ENCODE measurements at regions not wholly inside any gene's neighbourhood (a gene's known extent, or its start where the extent isn't known, plus 50 kb on each side); places are given as distances from the start of the nearest gene placed in this dataset.

- Histone ChIP-seq H3K4me3 (no peak overlapping the region), H3K4me1 (ENCODE audit: low read depth) (peaks cover 12% of the 10 kb centered on the region), H3K36me3 (no peaks in the 10 kb centered on the region), H3K27ac (peak overlapping the region; percentile 13), H3K9me3 (ENCODE audit: low read depth) (no peaks in the 10 kb centered on the region), H3K27me3 (no peaks in the 10 kb centered on the region)
- DNase-seq (ENCODE audit: low read depth in 1 of 2, low spot score in 1 of 2), result no peak
- TF ChIP-seq CTCF (IDR thresholded peaks at IDR 0.05; ENCODE audit: low read depth, low read length), result no peak
Measured at GRCh38 chr9:86836266-86836665, 111.0 kb downstream of the GAS1 start.

- no peaks in the 10 kb centered on the region for H3K27me3 ChIP-seq
- no peaks in the 10 kb centered on the region for H3K4me1 ChIP-seq (ENCODE audit: low read depth)
- no peak overlapping the region for H3K4me3 ChIP-seq
- DNase-seq (ENCODE audit: low read depth in 1 of 2, low spot score in 1 of 2), result no peak
- no peak overlapping the region for H3K27ac ChIP-seq
- no peaks in the 10 kb centered on the region for H3K9me3 ChIP-seq (ENCODE audit: low read depth)
- TF ChIP-seq CTCF (IDR thresholded peaks at IDR 0.05; ENCODE audit: low read depth, low read length), result no peak
- no peaks in the 10 kb centered on the region for H3K36me3 ChIP-seq
Measured at GRCh38 chr9:86830356-86830755, 117.0 kb downstream of the GAS1 start.

DNA sequence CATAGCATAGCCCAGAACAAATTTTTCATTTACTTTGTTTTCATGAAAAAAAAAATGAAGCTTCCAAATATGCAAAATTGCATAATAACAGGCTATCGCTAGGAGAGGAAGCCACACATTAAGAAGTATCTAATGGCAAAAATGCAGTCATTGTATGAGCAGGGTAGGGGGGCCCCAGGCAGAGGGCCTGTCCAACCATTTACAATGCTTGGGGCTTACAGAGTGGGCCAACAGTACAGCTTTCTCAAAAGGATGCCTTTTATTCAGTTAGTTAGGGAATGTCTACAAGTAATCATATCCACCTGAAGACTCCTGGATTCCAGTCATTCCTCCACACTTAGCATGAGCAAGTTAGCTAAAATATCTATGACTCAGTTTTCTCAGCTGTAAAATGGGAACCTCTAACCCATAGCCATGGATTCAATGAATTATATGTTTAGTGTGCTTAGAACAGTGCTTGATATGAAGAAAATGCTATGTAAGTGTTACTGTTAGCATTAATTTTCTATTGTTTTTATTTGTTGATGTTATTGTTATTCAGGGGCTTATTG is 117.7 kb downstream of the GAS1 start:
- H3K36me3 ChIP-seq, result no peaks in the 10 kb centered on the region
- no peak for TF ChIP-seq CTCF (IDR thresholded peaks at IDR 0.05; ENCODE audit: low read depth, low read length)

GRCh38 chr9:86828631-86829030 is 118.7 kb downstream of the GAS1 start:
- Histone ChIP-seq H3K27ac (no peak overlapping the region), H3K9me3 (ENCODE audit: low read depth) (no peaks in the 10 kb centered on the region), H3K36me3 (no peaks in the 10 kb centered on the region), H3K27me3 (no peaks in the 10 kb centered on the region), H3K4me3 (no peak overlapping the region), H3K4me1 (ENCODE audit: low read depth) (no peaks in the 10 kb centered on the region)
- TF ChIP-seq CTCF (IDR thresholded peaks at IDR 0.05; ENCODE audit: low read depth, low read length), result no peak
- no peak for DNase-seq (ENCODE audit: low read depth in 1 of 2, low spot score in 1 of 2)

More for the DNA sequence above, 117.7 kb downstream of the GAS1 start:
- peak in 1 of 2 donors; percentile 40 for DNase-seq (ENCODE audit: low read depth in 1 of 2, low spot score in 1 of 2)
- Histone ChIP-seq H3K4me3 (no peak overlapping the region), H3K4me1 (ENCODE audit: low read depth) (no peaks in the 10 kb centered on the region), H3K9me3 (ENCODE audit: low read depth) (no peaks in the 10 kb centered on the region), H3K27me3 (no peaks in the 10 kb centered on the region), H3K27ac (no peak overlapping the region)

- Histone ChIP-seq H3K4me3 (no peak overlapping the region), H3K27ac (no peak overlapping the region), H3K4me1 (ENCODE audit: low read depth) (no peaks in the 10 kb centered on the region), H3K27me3 (no peaks in the 10 kb centered on the region), H3K9me3 (ENCODE audit: low read depth) (no peaks in the 10 kb centered on the region), H3K36me3 (no peaks in the 10 kb centered on the region)
- DNase-seq (ENCODE audit: low read depth in 1 of 2, low spot score in 1 of 2), result peak; percentile 26 to 52
- no peak for TF ChIP-seq CTCF (IDR thresholded peaks at IDR 0.05; ENCODE audit: low read depth, low read length)
Measured at GRCh38 chr9:86827893-86828292, 119.4 kb downstream of the GAS1 start.

GRCh38 chr9:86825299-86825698 is 122.0 kb downstream of the GAS1 start:
- no peaks in the 10 kb centered on the region for H3K36me3 ChIP-seq
- no peaks in the 10 kb centered on the region for H3K9me3 ChIP-seq (ENCODE audit: low read depth)
- no peak overlapping the region for H3K27ac ChIP-seq
- no peak for DNase-seq (ENCODE audit: low read depth in 1 of 2, low spot score in 1 of 2)
- no peak for TF ChIP-seq CTCF (IDR thresholded peaks at IDR 0.05; ENCODE audit: low read depth, low read length)
- no peaks in the 10 kb centered on the region for H3K4me1 ChIP-seq (ENCODE audit: low read depth)
- H3K27me3 ChIP-seq, result no peaks in the 10 kb centered on the region
- no peak overlapping the region for H3K4me3 ChIP-seq
